RWPE2 (cell line): ENCODE measurements at regions not wholly inside any gene's neighbourhood (a gene's known extent, or its start where the extent isn't known, plus 50 kb on each side); places are given as distances from the start of the nearest gene placed in this dataset.

Experiments used
- ATAC-seq: fragments of 200-7000 bp; cut with Tn5 transposase; 3 replicates; pipeline ENCODE4 v1.9.1; 2021; ENCODE audit warnings: low read depth
- DNase-seq: peaks from one replicate; pipeline ENCODE4 v3.0.0-alpha.2; 2020; ENCODE audit warnings: low spot score
- H3K27ac ChIP-seq: fragments of 450-650 bp; 2 replicates; pipeline ENCODE4 v1.5.1; 2017; ENCODE audit warnings: mild to moderate bottlenecking; ENCODE audit not compliant: poor library complexity, severe bottlenecking
- H3K27me3 ChIP-seq: fragments of 250-450 bp; sonication (Bioruptor Pico); 2 replicates; pipeline ENCODE4 v1.5.1; 2021; ENCODE audit warnings: mild to moderate bottlenecking, moderate library complexity; ENCODE audit not compliant: insufficient read depth, poor library complexity, severe bottlenecking
- H3K36me3 ChIP-seq: fragments of 250-450 bp; sonication (Bioruptor Pico); 2 replicates; pipeline ENCODE4 v1.5.1; 2020; ENCODE audit warnings: low read depth, mild to moderate bottlenecking, moderate library complexity
- H3K4me1 ChIP-seq: fragments of 250-450 bp; sonication (Bioruptor Pico); 2 replicates; pipeline ENCODE4 v1.5.1; 2021; ENCODE audit warnings: mild to moderate bottlenecking, moderate library complexity; ENCODE audit not compliant: insufficient read depth, poor library complexity, severe bottlenecking
- H3K4me3 ChIP-seq: fragments of 250-450 bp; sonication (Bioruptor Pico); 2 replicates; pipeline ENCODE4 v1.5.1; 2021; ENCODE audit warnings: mild to moderate bottlenecking, moderate library complexity; ENCODE audit not compliant: severe bottlenecking
- H3K9me3 ChIP-seq: fragments of 250-450 bp; sonication (Bioruptor Pico); 2 replicates; pipeline ENCODE4 v1.5.1; 2021; ENCODE audit warnings: mild to moderate bottlenecking, moderate library complexity; ENCODE audit not compliant: severe bottlenecking
- TF ChIP-seq, protein P1 (sequence below): fragments of 450-650 bp; IDR thresholded peaks from one replicate; pipeline ENCODE4 v1.5.1; 2017; ENCODE audit warnings: mild to moderate bottlenecking, moderate library complexity; ENCODE audit not compliant: poor library complexity, severe bottlenecking

DNA sequence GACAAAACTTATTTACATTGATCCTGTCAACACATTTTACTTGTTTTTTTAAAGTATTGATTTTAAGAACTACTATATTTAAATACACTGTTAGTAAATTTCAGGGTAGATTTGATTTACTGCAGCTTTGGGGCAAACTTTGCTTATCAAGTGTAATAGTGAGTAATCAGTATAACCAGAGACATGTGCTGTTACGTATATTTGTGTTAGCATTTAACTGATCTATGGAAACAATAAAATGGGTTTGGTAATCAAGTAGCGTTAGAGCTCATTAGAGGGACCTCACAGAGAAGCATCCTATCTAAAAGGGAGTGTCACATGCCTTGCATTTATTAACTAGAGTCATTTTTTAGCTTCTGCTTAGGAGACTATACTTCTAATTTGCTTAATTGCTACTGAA lies 131.5 kb upstream of the ALCAM start:
- TF ChIP-seq, protein P1, sequence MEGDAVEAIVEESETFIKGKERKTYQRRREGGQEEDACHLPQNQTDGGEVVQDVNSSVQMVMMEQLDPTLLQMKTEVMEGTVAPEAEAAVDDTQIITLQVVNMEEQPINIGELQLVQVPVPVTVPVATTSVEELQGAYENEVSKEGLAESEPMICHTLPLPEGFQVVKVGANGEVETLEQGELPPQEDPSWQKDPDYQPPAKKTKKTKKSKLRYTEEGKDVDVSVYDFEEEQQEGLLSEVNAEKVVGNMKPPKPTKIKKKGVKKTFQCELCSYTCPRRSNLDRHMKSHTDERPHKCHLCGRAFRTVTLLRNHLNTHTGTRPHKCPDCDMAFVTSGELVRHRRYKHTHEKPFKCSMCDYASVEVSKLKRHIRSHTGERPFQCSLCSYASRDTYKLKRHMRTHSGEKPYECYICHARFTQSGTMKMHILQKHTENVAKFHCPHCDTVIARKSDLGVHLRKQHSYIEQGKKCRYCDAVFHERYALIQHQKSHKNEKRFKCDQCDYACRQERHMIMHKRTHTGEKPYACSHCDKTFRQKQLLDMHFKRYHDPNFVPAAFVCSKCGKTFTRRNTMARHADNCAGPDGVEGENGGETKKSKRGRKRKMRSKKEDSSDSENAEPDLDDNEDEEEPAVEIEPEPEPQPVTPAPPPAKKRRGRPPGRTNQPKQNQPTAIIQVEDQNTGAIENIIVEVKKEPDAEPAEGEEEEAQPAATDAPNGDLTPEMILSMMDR: no peak
- Histone ChIP-seq H3K4me3 (no peak overlapping the region), H3K27ac (no peak overlapping the region)

DNA sequence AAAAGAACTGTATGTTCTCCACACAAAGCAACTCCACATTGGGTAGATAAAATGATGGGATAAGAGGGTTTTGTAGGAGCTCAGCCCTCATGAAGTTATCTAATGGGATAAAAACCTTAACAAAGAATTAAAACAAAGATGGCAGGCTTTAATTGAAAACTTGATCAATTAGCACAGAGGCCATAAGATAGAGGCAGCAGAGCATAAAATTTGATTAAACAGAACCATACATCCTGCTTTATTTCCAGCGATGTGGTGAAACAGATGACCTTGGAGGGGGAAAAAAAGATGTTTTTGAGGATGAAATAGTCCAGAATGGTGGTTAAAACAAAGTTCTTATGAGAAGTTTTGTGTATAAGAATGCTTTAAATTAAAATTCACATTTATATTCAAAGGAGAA lies 130.9 kb upstream of the ALCAM start:
- no peak for DNase-seq
- Histone ChIP-seq H3K4me1 (no peaks in the 10 kb centered on the region), H3K36me3 (no peaks in the 10 kb centered on the region), H3K9me3 (no peaks in the 10 kb centered on the region), H3K4me3 (no peak overlapping the region), H3K27me3 (no peaks in the 10 kb centered on the region), H3K27ac (no peak overlapping the region)
- TF ChIP-seq, protein P1: no peak
- ATAC-seq: no peak

More for the DNA sequence above, 131.5 kb upstream of the ALCAM start:
- no peaks in the 10 kb centered on the region for H3K27me3 ChIP-seq
- H3K9me3 ChIP-seq: no peaks in the 10 kb centered on the region
- ATAC-seq (no peak), DNase-seq (no peak)
- no peaks in the 10 kb centered on the region for H3K36me3 ChIP-seq
- no peaks in the 10 kb centered on the region for H3K4me1 ChIP-seq

DNA sequence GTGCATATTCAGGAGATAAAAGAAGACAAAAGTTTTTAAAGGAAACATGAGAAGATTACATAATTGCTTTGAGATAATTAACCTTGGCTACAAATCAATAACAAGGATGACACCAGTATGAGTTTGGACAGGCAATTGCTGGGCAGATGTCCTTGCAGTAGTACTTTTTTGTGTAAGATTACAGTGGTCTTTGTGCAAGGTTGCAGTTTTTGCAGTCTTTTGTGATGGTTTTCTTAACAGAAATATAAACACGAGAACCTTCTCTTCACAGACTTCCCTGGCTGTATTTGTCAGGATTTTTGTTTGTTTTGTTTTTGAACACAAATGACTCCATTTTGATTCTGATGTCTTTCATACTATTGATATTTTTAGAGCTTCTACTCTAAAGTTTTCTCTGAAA lies 128.3 kb upstream of the ALCAM start:
- Histone ChIP-seq H3K27ac (no peak overlapping the region), H3K36me3 (no peaks in the 10 kb centered on the region), H3K27me3 (no peaks in the 10 kb centered on the region), H3K9me3 (no peaks in the 10 kb centered on the region), H3K4me1 (no peaks in the 10 kb centered on the region), H3K4me3 (no peak overlapping the region)
- ATAC-seq (no peak), DNase-seq (no peak)
- TF ChIP-seq, protein P1: no peak

DNA sequence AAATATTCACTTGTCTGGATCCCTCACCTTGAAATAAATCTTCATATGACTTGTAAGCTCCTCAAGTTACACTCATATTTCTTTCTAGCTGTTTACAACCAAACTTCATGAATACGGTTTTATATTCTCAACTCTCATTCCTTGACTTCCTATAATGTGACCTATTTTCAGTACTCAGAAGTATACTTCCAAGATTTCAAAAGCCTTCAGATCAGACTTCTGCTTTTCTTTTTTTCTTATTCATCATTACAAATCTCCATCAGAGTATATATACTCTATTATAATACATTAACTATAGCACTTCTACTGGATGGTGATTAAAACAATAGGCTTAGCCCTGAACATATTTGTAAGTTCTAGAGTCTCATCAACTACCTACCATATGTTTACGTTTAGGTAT lies 123.6 kb upstream of the ALCAM start:
- TF ChIP-seq, protein P1: no peak
- no peaks in the 10 kb centered on the region for H3K9me3 ChIP-seq
- no peaks in the 10 kb centered on the region for H3K36me3 ChIP-seq
- H3K4me1 ChIP-seq: no peaks in the 10 kb centered on the region
- H3K27me3 ChIP-seq: no peaks in the 10 kb centered on the region
- no peak overlapping the region for H3K4me3 ChIP-seq
- DNase-seq (no peak), ATAC-seq (no peak)
- no peak overlapping the region for H3K27ac ChIP-seq

DNA sequence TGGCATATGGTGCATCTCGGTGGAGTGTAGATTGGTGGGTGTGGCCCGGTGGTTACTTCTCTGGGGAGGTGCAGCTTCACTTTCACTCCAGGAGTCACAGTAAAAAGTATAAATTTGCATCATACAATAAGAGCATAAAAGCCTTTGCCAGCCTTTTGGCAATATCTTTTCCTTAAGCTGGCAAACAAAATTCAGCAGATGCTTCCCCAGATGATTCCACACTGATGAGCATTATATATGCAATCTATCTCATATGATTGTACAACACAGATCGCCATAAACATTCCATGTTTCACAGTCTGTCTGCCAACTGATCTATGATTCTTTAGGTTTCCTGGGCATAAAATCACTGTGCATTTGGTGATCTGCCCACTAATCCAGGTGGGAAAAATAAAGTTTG lies 120.2 kb upstream of the ALCAM start:
- H3K27ac ChIP-seq: no peak overlapping the region
- ATAC-seq: no peak
- no peak for DNase-seq
- no peaks in the 10 kb centered on the region for H3K36me3 ChIP-seq
- H3K4me1 ChIP-seq: no peaks in the 10 kb centered on the region
- no peak overlapping the region for H3K4me3 ChIP-seq
- no peaks in the 10 kb centered on the region for H3K27me3 ChIP-seq
- TF ChIP-seq, protein P1: no peak
- no peaks in the 10 kb centered on the region for H3K9me3 ChIP-seq
